HG02981 (cell line): ENCODE measurements at regions not wholly inside any gene's neighbourhood (a gene's known extent, or its start where the extent isn't known, plus 50 kb on each side); places are given as distances from the start of the nearest gene placed in this dataset.

Source experiments
- ATAC-seq: cut with Tn5 transposase; IDR thresholded peaks from one replicate; pipeline ENCODE4 v1.9.1; 2021; ENCODE audit warnings: mild to moderate bottlenecking, moderate library complexity; ENCODE audit not compliant: unreplicated experiment

- peak; percentile 66 for ATAC-seq
Measured at GRCh38 chr10:111338805-111339204, 262.0 kb downstream of the ADRA2A start.

DNA sequence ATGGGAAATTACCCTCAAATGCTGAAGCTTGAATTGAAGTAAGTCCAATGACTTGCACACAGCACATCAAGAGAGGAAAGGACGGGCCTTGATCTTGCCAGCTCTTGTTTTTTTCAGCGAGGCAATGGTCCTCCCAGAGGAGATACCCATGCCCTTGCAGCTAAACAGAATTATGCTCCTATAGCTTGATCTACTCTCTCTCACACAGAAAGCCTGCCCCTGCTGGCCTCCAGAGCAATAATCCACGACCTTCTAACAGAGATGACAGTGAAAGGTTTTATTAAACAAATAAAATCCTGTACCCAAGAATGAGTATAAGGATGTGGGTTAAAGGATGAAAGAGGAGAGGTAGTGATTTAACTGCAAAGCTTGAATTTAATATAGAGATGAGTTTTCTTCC lies 268.0 kb downstream of the ADRA2A start:
- no peak for ATAC-seq

DNA sequence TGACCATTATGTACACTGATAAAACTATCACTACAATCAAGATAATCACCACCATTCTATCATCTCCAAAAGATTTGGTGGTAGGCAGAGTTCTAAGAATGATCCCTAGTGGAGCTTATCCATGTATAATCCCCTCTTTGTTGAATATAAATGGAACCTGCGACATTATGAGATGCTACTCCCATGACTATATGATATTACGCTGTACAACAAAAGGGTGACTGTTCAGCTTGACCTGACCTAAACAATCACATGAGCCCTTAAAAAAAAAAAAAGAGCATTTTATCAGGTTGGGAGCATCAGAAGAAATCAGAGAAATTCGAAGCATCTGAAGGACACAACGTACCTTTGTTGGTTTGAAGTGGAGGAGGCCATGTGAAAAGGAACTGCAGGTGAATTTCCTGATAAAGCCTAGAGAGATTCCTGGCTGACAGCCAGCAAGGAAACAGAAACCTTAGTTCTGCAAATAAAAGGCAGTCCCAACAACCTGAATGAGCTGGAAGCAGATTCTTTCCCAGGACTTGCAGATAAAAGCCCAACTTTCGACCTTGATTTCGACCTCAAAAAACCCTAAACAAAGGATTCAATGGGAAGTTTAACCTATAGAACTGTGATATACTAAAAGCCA lies 270.7 kb downstream of the ADRA2A start:
- ATAC-seq, result no peak

DNA sequence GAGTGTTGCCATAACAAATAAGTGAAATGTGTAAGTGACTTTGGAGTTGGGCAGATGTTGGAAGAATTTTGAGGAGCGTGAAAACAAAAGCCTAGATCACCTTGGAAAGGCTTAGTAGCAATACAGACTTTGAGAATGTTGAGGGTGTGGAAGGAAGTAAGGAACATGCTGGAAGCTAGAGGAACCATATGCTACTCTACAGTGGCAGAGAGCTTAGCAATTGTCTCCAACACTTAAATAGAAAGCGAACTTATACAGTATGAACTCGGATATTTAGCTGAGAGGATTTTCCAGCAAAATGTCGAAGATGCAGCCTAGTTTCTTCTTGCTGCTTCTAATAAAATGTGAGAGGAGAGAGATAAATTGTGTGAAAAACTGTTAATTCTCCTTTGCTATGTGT lies 271.2 kb downstream of the ADRA2A start:
- ATAC-seq, result no peak

- ATAC-seq, result no peak
Measured at GRCh38 chr10:111354859-111355258, 278.0 kb downstream of the ADRA2A start.

- no peak for ATAC-seq
Measured at GRCh38 chr10:111356571-111356970, 279.7 kb downstream of the ADRA2A start.

- ATAC-seq, result no peak
Measured at GRCh38 chr10:111357859-111358258, 281.0 kb downstream of the ADRA2A start.

DNA sequence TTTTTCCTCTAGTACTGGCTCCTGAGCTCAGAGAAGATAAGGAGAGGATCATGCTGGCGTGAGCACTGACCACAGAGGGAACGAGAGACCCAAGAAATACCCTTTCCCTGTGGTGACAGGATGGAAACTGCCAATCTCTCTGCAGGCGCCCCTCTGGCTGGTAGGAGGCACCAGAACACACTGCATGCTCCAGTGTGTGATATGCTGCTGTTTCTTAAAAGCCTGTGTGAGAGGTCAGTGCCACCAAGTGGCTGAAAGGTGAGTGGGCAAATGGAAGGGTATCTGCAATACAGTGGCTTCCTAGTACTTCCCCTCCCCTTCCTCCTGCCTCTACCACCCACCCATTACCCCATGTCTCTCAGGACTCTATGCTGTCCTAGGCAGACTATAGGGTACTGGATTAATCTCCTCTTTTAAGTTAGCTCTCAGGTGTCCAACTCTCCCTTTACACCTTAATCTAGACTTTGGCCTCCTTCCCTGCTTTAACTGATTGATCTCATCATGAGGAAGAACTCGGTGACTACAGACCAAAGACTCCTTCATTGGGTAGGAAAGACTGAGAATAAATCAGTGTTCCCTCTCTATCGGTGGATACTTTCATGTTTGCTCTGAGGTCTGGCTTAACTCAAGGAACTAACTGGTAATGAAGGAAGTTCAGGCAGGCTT lies 283.6 kb downstream of the ADRA2A start:
- peak; percentile 67 for ATAC-seq

- ATAC-seq, result no peak
Measured at GRCh38 chr10:111367531-111367930, 290.7 kb downstream of the ADRA2A start.

DNA sequence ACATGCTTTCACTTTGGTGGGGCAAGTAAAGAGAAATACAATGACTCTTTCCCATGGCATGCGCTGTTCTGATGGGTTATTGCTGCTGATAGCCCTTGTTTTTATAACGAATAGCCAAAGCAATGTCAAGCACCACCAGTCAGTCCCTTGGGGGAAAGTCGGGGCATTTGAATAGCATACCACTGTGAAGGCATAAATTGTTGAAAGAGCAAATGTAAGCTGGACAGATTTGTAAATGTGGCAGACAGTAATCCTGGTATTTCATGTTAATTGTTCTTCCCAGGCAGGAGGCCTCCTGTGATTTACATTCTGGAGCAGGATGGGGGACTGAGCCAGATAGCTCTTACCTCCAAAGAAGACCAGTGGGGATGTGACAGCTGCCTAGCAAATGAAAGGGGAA lies 293.3 kb downstream of the ADRA2A start:
- ATAC-seq, result no peak

DNA sequence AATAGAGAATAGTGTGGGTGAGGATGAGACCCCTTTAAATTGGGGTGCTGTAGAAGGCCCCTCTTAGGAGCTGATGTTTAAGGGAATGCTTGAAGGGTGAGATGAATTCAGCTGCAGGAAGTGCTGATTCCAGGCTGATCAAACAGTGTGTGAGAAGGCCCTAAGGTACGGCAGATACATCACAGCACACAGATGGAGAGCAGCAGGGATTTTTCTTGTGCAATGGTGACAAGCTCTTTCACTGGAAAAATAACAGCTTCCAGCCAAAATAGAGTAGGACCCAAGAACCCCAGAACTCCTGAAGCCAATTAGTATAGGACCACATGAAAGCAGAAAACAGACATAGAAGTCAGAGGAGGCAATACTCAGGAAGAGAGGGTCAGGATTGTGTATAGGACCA lies 296.9 kb downstream of the ADRA2A start:
- ATAC-seq, result no peak

- ATAC-seq, result no peak
Measured at GRCh38 chr10:111379534-111380187, 302.8 kb downstream of the ADRA2A start.

DNA sequence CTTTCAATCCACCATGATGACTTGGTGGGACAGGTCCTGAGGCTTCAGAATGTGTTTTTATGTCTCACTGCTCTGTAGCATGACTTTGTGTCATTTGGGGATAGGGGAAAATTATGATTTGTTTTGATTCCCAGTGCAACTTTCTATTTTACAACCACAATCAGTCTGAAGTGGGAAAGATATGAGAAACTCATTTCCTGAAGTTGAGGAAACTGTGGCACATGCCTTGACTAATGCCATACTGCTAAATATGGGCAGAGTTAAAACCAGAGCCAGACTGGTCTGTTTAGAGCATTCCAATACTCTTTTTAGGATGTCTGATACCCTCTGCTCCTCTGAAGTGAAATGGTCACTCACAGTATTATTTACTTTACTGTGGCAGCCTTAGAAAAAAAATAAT lies 307.7 kb downstream of the ADRA2A start:
- ATAC-seq, result no peak

- ATAC-seq, result no peak
Measured at GRCh38 chr10:111390813-111391563, 314.2 kb downstream of the ADRA2A start.

GRCh38 chr10:111392159-111392558 lies 315.3 kb downstream of the ADRA2A start:
- ATAC-seq, result no peak

DNA sequence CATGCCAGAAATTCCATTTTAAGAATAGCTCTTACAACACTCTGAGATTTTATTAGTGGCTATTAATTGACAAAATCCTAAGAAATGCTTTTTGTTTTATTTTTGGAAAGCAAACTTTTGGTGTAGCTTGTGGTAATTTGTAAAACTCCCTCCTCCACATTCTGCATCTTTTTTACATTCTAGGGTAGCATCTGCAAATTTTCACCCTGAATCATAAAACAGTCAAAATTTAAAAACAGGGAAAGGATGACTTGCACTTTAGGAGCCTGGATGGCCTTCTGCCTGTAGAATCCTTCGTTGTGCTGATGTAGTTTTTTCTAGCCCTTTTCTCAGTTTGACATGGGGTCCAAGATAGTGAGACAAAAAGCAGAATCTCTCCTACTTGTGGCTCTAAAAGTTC lies 316.1 kb downstream of the ADRA2A start:
- no peak for ATAC-seq

DNA sequence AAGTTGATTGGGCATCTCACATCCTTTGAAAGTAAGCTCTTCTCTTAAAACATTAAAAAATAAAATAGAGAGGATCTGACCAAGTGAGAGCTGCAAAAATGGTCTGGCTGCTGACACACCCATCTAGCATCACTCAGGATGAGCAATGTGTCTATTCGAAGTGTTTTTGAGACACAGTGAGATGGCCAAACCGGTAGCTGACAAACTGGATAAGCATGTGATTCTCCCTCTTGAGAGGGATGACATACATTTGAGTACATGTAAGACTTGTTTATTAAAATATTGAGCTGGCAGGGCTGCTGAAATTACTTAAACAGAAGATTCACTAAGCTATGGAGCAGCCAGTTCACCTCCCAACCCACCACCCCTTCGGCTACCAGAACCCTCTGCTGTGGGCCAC lies 333.9 kb downstream of the ADRA2A start:
- no peak for ATAC-seq

- no peak for ATAC-seq
Measured at GRCh38 chr10:111425459-111425858, 348.6 kb downstream of the ADRA2A start.

DNA sequence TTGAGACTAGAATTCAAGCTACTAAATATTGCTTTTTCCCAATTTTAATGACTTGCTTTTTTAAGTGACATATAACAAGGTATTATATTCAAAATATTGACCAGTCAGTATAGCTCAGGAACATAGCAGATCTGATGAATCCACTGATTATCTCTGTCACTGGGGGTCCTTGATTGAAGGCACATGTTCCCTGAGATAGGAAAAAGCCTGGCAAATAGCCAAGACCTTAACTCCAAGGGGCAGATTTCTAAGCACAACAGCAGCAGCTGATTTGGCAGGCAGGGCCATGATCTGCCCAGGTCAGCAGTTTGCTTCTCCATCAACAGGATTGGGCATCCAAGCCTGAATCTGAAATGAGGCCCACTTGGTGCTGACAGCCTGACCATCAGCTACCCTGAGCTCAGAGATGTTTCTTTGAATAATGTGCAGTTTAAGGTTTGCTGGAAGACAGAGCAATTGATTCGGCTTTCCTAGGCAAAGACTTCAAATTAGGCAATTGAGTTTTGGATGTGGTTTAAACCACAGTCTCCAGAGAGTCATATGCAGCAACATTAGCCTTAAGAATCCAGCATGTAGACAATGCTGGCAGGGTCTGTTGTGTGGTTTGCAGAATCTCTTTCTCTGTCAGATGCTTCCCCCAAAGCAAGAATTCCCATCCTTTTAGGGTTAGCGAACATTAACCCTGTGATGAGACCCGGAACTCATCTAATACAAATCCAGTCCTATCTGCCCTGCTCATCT lies 352.6 kb downstream of the ADRA2A start:
- ATAC-seq, result no peak

DNA sequence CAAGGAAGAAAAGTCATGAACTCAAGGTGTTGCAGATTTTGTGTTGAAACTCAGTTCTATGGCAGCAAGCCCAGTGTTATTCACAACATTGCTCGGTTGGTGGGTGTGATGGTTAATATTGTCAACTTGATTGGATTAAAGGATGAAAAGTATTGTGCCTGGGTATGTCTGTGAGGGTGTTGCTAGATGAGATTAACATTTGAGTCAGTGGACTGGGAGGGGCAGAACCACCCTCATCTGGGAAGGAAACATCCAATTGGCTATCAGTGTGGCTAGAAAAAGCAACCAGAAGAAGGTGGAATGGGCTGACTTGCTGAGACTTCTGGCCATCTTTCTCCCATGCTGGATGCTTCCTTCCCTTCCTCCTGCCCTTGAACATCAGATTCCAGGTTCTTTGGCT lies 353.2 kb downstream of the ADRA2A start:
- ATAC-seq, result no peak

DNA sequence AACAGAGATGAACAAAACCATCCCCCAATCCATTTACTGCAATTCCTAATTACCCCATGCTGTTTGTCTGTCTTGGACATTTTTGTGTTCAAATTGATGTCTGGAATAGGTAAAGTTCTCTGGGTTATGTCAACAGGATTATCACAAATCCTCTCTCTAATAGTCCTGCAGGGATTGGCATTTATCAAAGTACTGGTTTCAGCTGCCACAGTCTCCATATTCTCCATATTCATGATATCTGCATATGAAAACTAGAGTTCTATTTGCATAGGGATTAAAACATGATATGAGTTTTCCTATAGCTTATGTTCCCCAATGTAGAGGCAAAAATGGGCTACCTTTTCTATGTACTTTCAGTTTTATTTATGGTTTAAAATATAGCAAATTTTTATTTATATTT lies 355.8 kb downstream of the ADRA2A start:
- ATAC-seq, result no peak
